Keratinocyte (primary cell): ENCODE measurements at regions not wholly inside any gene's neighbourhood (a gene's known extent, or its start where the extent isn't known, plus 50 kb on each side); places are given as distances from the start of the nearest gene placed in this dataset.

ENCODE experiments used
- EZH2 ChIP-seq: IDR thresholded peaks from one replicate; pipeline ENCODE4 v1.6.1; 2012; ENCODE audit warnings: inconsistent platforms, mild to moderate bottlenecking, low read length, moderate library complexity
- TF ChIP-seq, protein P1 (sequence below), 3 experiments: IDR thresholded peaks in 1 of 3; conservative IDR thresholded peaks in 1 of 3; optimal IDR thresholded peaks in 1 of 3; 2 replicates in 2 of 3; 3 replicates in 1 of 3; pipeline versions ENCODE3 to v1.5.1; 2011; ENCODE audit warnings: low read length in 3 of 3, mild to moderate bottlenecking in 3 of 3, moderate library complexity in 2 of 3, control low read depth in 1 of 3, inconsistent platforms in 1 of 3; ENCODE audit not compliant: insufficient read depth in 2 of 3; ENCODE audit errors: extremely low read depth in 1 of 3

DNA sequence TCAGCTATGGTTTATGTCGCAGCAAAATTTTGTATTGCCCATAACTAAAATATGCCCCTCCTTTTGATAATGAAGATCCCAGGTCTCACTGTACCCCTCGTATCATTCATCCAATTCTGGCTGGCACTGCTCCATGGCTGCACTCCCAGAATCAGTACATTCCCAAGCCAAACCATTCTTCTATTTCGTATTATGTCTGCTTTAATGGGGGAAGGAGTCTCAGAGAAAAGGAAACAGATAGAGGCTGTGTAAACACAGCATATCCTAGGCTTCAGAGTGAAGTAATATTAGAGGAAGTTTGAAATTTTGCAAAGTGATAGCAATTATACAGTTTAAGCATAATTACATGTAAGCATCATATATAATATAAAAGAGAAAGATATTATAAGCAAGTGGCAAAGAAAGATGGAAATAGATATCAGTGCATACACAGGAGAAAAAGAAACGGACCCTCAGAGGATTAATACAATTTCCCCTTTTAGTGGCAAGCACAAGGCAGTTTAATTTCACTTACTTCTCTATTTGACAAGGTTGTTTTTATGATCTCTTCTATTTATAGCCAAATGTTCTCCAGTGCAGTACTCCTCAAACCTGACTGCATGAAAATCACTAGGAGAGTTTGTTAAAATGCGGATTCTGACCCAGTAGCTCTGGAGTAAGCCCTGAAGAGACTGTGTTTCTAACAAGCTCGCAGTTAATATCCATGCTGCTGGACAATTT lies 56.5 kb upstream of the TENT5A start:
- no peak for TF ChIP-seq EZH2
- TF ChIP-seq, protein P1, sequence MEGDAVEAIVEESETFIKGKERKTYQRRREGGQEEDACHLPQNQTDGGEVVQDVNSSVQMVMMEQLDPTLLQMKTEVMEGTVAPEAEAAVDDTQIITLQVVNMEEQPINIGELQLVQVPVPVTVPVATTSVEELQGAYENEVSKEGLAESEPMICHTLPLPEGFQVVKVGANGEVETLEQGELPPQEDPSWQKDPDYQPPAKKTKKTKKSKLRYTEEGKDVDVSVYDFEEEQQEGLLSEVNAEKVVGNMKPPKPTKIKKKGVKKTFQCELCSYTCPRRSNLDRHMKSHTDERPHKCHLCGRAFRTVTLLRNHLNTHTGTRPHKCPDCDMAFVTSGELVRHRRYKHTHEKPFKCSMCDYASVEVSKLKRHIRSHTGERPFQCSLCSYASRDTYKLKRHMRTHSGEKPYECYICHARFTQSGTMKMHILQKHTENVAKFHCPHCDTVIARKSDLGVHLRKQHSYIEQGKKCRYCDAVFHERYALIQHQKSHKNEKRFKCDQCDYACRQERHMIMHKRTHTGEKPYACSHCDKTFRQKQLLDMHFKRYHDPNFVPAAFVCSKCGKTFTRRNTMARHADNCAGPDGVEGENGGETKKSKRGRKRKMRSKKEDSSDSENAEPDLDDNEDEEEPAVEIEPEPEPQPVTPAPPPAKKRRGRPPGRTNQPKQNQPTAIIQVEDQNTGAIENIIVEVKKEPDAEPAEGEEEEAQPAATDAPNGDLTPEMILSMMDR (optimal IDR thresholded peaks at IDR 0.05 in 1 of 3, IDR thresholded peaks at IDR 0.05 in 1 of 3, conservative IDR thresholded peaks at IDR 0.05 in 1 of 3; ENCODE audit: extremely low read depth in 1 of 3, insufficient read depth in 2 of 3, low read length in 3 of 3) = no peak
